IMR-90 (cell line): ENCODE measurements at regions not wholly inside any gene's neighbourhood (a gene's known extent, or its start where the extent isn't known, plus 50 kb on each side); places are given as distances from the start of the nearest gene placed in this dataset.

Experiments
- ATAC-seq: fragments of 200-7000 bp; cut with Tn5 transposase; 2 replicates; pipeline ENCODE4 v1.9.1; 2020; ENCODE audit warnings: low read depth, mild to moderate bottlenecking, moderate library complexity
- BruUV-seq: library from RNA; stranded (reverse); fragments of 400-500 nt; replicated peaks from 2 replicates; lab custom pipeline; 2021; lab: Mats Ljungman, UMichigan
- CTCF ChIA-PET: fragments of 300-600 bp; formaldehyde crosslinking; extraction: SDS; loops from one replicate; lab custom pipeline; 2021; ENCODE audit warnings: antibody characterized with exemption; lab: Yijun Ruan, JAX
- POLR2A ChIA-PET: fragments of 300-600 bp; sonication (Branson Sonifier 250); formaldehyde crosslinking; loops from one replicate; lab custom pipeline; 2022; ENCODE audit warnings: antibody characterized with exemption; ENCODE audit not compliant: unreplicated experiment; lab: Charles Lee
- DNase-seq: peaks from one replicate; pipeline ENCODE4 v3.0.0; 2013
- H2AFZ ChIP-seq: replicated peaks from 2 replicates; pipeline ENCODE3; 2013; ENCODE audit warnings: low read length, mild to moderate bottlenecking; ENCODE audit not compliant: poor library complexity
- H2AK5ac ChIP-seq: 2 replicates; pipeline ENCODE4 v1.6.1; 2013; ENCODE audit warnings: low read depth, low read length, inconsistent platforms
- H2AK9ac ChIP-seq: replicated peaks from 2 replicates; pipeline ENCODE3; 2013; ENCODE audit warnings: mild to moderate bottlenecking, low read depth, low read length, moderate library complexity; ENCODE audit not compliant: poor library complexity
- H2BK120ac ChIP-seq: 2 replicates; pipeline ENCODE4 v1.6.1; 2013; ENCODE audit warnings: low read depth, low read length, inconsistent platforms
- H2BK15ac ChIP-seq: 3 replicates; pipeline ENCODE4 v1.6.1; 2013; ENCODE audit warnings: low read depth, low read length, inconsistent platforms
- H2BK20ac ChIP-seq: 2 replicates; pipeline ENCODE4 v1.6.1; 2013; ENCODE audit warnings: low read depth, mild to moderate bottlenecking, inconsistent platforms, low read length, moderate library complexity
- H2BK5ac ChIP-seq: 2 replicates; pipeline ENCODE4 v1.6.1; 2013; ENCODE audit warnings: mild to moderate bottlenecking, low read depth, low read length, inconsistent platforms; ENCODE audit not compliant: poor library complexity, severe bottlenecking
- H3K14ac ChIP-seq: replicated peaks from 2 replicates; pipeline ENCODE4 v1.6.1; 2013; ENCODE audit warnings: low read depth, low read length, inconsistent platforms
- H3K18ac ChIP-seq: 2 replicates; pipeline ENCODE4 v1.6.1; 2013; ENCODE audit warnings: low read depth, low read length, control low read depth
- H3K23ac ChIP-seq: 2 replicates; pipeline ENCODE4 v1.6.1; 2013; ENCODE audit warnings: low read depth, low read length, inconsistent platforms
- H3K27ac ChIP-seq: 2 replicates; pipeline ENCODE4 v1.5.1; 2013; ENCODE audit warnings: mild to moderate bottlenecking, control low read depth, low read length; ENCODE audit not compliant: insufficient read depth
- H3K27me3 ChIP-seq: 2 replicates; pipeline ENCODE4 v1.6.1; 2013; ENCODE audit warnings: low read length; ENCODE audit not compliant: control insufficient read depth, insufficient read depth
- H3K36me3 ChIP-seq: 2 replicates; pipeline ENCODE4 v1.6.1; 2013; ENCODE audit warnings: low read length, mixed read lengths; ENCODE audit not compliant: control insufficient read depth, insufficient read depth
- H3K4ac ChIP-seq: 2 replicates; pipeline ENCODE4 v1.6.1; 2013; ENCODE audit warnings: low read depth, low read length, inconsistent platforms
- H3K4me1 ChIP-seq: 2 replicates; pipeline ENCODE4 v1.6.1; 2013; ENCODE audit warnings: low read length, mixed read lengths; ENCODE audit not compliant: control insufficient read depth, insufficient read depth
- H3K4me2 ChIP-seq: 2 replicates; pipeline ENCODE4 v1.6.1; 2013; ENCODE audit warnings: low read depth, mild to moderate bottlenecking, control low read depth, low read length, moderate library complexity
- H3K4me3 ChIP-seq: 2 replicates; pipeline ENCODE4 v1.5.1; 2013; ENCODE audit warnings: low read depth, mild to moderate bottlenecking, control low read depth, low read length, moderate library complexity; ENCODE audit not compliant: insufficient read depth
- H3K56ac ChIP-seq: 2 replicates; pipeline ENCODE4 v1.6.1; 2013; ENCODE audit warnings: low read length, inconsistent platforms; ENCODE audit not compliant: insufficient read depth; ENCODE audit errors: extremely low read depth
- H3K79me1 ChIP-seq, 2 experiments: 2 replicates each; pipeline ENCODE4 v1.6.1; 2013; ENCODE audit warnings: low read length in 2 of 2, inconsistent platforms in 1 of 2, low read depth in 1 of 2
- H3K9ac ChIP-seq: 2 replicates; pipeline ENCODE4 v1.6.1; 2013; ENCODE audit warnings: low read depth, low read length, control low read depth
- H3K9me1 ChIP-seq: 2 replicates; pipeline ENCODE4 v1.6.1; 2013; ENCODE audit warnings: low read length, inconsistent platforms; ENCODE audit not compliant: insufficient read depth
- H3K9me3 ChIP-seq: 2 replicates; pipeline ENCODE4 v1.6.1; 2013; ENCODE audit warnings: low read length; ENCODE audit not compliant: control insufficient read depth, insufficient read depth
- H4K20me1 ChIP-seq: 2 replicates; pipeline ENCODE4 v1.6.1; 2013; ENCODE audit warnings: low read length, inconsistent platforms; ENCODE audit not compliant: insufficient read depth
- H4K5ac ChIP-seq: 2 replicates; pipeline ENCODE4 v1.6.1; 2013; ENCODE audit warnings: mild to moderate bottlenecking, low read depth, low read length, control low read depth
- H4K8ac ChIP-seq, 2 experiments: 2 replicates each; pipeline ENCODE4 v1.6.1; 2013; ENCODE audit warnings: low read depth in 2 of 2, low read length in 2 of 2, control low read depth in 1 of 2, inconsistent platforms in 1 of 2
- H4K91ac ChIP-seq: 2 replicates; pipeline ENCODE4 v1.6.1; 2013; ENCODE audit warnings: low read depth, low read length, inconsistent platforms; ENCODE audit not compliant: insufficient read depth
- BHLHE40 ChIP-seq: fragments of 150-350 bp; IDR thresholded peaks from 2 replicates; pipeline ENCODE4 v1.6.1; 2016; ENCODE audit warnings: mild to moderate bottlenecking, low read depth, low read length
- CEBPB ChIP-seq: IDR thresholded peaks from 2 replicates; pipeline ENCODE4 v1.6.1; 2012; ENCODE audit warnings: low read depth, low read length, improper control_type of control experiment
- CHD1 ChIP-seq: IDR thresholded peaks from 2 replicates; pipeline ENCODE4 v1.6.1; 2012; ENCODE audit warnings: low read depth, low read length, improper control_type of control experiment
- FOS ChIP-seq: fragments of 150-350 bp; IDR thresholded peaks from 2 replicates; pipeline ENCODE4 v1.6.1; 2016; ENCODE audit warnings: low read depth, low read length
- MAFK ChIP-seq: IDR thresholded peaks from 2 replicates; pipeline ENCODE4 v1.6.1; 2012; ENCODE audit warnings: low read depth, low read length, improper control_type of control experiment
- MAZ ChIP-seq: IDR thresholded peaks from 2 replicates; pipeline ENCODE4 v1.6.1; 2012; ENCODE audit warnings: low read depth, mild to moderate bottlenecking, low read length, improper control_type of control experiment, moderate library complexity, borderline replicate concordance
- MXI1 ChIP-seq: IDR thresholded peaks from 2 replicates; pipeline ENCODE4 v1.6.1; 2012; ENCODE audit warnings: low read depth, mild to moderate bottlenecking, low read length, moderate library complexity, borderline replicate concordance
- NFE2L2 ChIP-seq: fragments of 150-350 bp; IDR thresholded peaks from 2 replicates; pipeline ENCODE4 v1.6.1; 2016; ENCODE audit warnings: low read depth, mild to moderate bottlenecking, low read length
- POLR2A ChIP-seq: IDR thresholded peaks from 2 replicates; pipeline ENCODE4 v1.6.1; 2012; ENCODE audit warnings: mild to moderate bottlenecking, low read depth, low read length
- RAD21 ChIP-seq: IDR thresholded peaks from 2 replicates; pipeline ENCODE4 v1.6.1; 2012; ENCODE audit warnings: low read length, improper control_type of control experiment
- RCOR1 ChIP-seq: IDR thresholded peaks from 2 replicates; pipeline ENCODE4 v1.6.1; 2012; ENCODE audit warnings: mild to moderate bottlenecking, low read length, improper control_type of control experiment; ENCODE audit not compliant: insufficient replicate concordance
- RFX5 ChIP-seq: IDR thresholded peaks from 2 replicates; pipeline ENCODE4 v1.8.0; 2012; ENCODE audit warnings: low read depth, mild to moderate bottlenecking, low read length, moderate library complexity
- SMC3 ChIP-seq: fragments of 150-350 bp; IDR thresholded peaks from 2 replicates; pipeline ENCODE4 v1.6.1; 2016; ENCODE audit warnings: low read depth, mild to moderate bottlenecking, antibody characterized with exemption, low read length, moderate library complexity
- WGBS, 2 experiments: methylation state at CpG; one replicate each; pipeline versions ENCODE4 v1.1.5 to v1.1.7; 2013; ENCODE audit warnings: missing lambda C conversion rate in 2 of 2; ENCODE audit not compliant: insufficient read length in 1 of 2; ENCODE audit errors: extremely low coverage in 2 of 2; 5-methylcytosine and 5-hydroxymethylcytosine counted together
- dilution Hi-C: fragments of 300-500 bp; cut with HindIII; formaldehyde crosslinking; loops from one replicate; pipeline ENCODE4 v1.14.3; 2018; ENCODE audit warnings: low sequenced_read_pairs; ENCODE audit not compliant: unreplicated experiment
- in situ Hi-C: fragments of 300-500 bp; cut with MboI; formaldehyde crosslinking; loops from 3 replicates; pipeline ENCODE4 v1.14.3; 2019; ENCODE audit warnings: low sequenced_read_pairs, inconsistent platforms, mixed read lengths
- intact Hi-C: fragments of 100-400 bp; cut with micrococcal nuclease; formaldehyde crosslinking; loops from 2 replicates; pipeline ENCODE4 v1.10.0; 2022
- TF ChIP-seq, protein P1 (sequence below): conservative IDR thresholded peaks from 2 replicates; pipeline ENCODE4 v1.5.1; 2012; ENCODE audit warnings: mild to moderate bottlenecking, low read depth, low read length, improper control_type of control experiment
- TF ChIP-seq, protein P2 (sequence below): fragments of 150-350 bp; IDR thresholded peaks from 2 replicates; pipeline ENCODE4 v1.6.1; 2017; ENCODE audit warnings: mild to moderate bottlenecking, antibody characterized with exemption, low read length, low read depth
- TF ChIP-seq, protein P3 (sequence below): fragments of 150-350 bp; IDR thresholded peaks from 2 replicates; pipeline ENCODE4 v1.6.1; 2016; ENCODE audit warnings: low read depth, mild to moderate bottlenecking, low read length, moderate library complexity, borderline replicate concordance

DNA sequence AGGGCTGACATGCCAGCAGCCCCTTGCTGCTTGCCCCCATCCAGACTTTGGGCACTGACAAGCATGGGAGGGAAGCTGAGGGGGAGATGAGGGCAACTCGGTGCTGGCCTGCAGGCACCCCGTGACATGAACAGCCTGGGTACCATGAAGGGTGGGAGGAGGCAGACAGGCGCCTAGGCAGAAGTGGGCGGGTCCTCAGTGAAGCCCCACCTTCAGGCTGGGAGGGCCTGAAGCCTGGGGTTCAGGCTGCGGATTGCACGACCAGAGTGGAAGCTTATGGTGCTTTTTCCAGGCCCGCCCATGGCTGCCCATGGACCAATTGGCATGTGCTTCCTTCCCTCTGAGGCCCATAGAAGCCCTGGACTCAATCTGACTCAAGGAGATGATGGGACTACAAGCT is 354.1 kb downstream of the GRIA2 start:
- 100% methylated on average over 2 of the region's 7 CpGs; no CpG with 5 or more reads in 1 of the 2 experiments for WGBS, 2 experiments
- no peak overlapping the region for H3K18ac ChIP-seq
- no peaks in the 10 kb centered on the region for H3K79me1 ChIP-seq
- no peak overlapping the region for H3K4me3 ChIP-seq
- no peak overlapping the region for H3K14ac ChIP-seq
- H4K20me1 ChIP-seq: no peaks in the 10 kb centered on the region
- H2BK15ac ChIP-seq: no peak overlapping the region
- H2BK20ac ChIP-seq: no peak overlapping the region
- ATAC-seq (no peak), DNase-seq (no peak)
- H2BK120ac ChIP-seq: no peak overlapping the region
- H4K91ac ChIP-seq: no peak overlapping the region
- H3K4ac ChIP-seq: no peak overlapping the region
- no peaks in the 10 kb centered on the region; the same call in 1 of the 2 replicates for H3K9me3 ChIP-seq
- no peaks in the 10 kb centered on the region for H3K27me3 ChIP-seq
- H4K5ac ChIP-seq: no peak overlapping the region
- H3K9me1 ChIP-seq: no peaks in the 10 kb centered on the region
- TF ChIP-seq SMC3: no peak
- no peak for TF ChIP-seq RAD21
- TF ChIP-seq CHD1: no peak
- TF ChIP-seq, protein P1, sequence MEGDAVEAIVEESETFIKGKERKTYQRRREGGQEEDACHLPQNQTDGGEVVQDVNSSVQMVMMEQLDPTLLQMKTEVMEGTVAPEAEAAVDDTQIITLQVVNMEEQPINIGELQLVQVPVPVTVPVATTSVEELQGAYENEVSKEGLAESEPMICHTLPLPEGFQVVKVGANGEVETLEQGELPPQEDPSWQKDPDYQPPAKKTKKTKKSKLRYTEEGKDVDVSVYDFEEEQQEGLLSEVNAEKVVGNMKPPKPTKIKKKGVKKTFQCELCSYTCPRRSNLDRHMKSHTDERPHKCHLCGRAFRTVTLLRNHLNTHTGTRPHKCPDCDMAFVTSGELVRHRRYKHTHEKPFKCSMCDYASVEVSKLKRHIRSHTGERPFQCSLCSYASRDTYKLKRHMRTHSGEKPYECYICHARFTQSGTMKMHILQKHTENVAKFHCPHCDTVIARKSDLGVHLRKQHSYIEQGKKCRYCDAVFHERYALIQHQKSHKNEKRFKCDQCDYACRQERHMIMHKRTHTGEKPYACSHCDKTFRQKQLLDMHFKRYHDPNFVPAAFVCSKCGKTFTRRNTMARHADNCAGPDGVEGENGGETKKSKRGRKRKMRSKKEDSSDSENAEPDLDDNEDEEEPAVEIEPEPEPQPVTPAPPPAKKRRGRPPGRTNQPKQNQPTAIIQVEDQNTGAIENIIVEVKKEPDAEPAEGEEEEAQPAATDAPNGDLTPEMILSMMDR: no peak
- no peak for TF ChIP-seq MXI1
- no peak for TF ChIP-seq MAZ
- TF ChIP-seq, protein P2, sequence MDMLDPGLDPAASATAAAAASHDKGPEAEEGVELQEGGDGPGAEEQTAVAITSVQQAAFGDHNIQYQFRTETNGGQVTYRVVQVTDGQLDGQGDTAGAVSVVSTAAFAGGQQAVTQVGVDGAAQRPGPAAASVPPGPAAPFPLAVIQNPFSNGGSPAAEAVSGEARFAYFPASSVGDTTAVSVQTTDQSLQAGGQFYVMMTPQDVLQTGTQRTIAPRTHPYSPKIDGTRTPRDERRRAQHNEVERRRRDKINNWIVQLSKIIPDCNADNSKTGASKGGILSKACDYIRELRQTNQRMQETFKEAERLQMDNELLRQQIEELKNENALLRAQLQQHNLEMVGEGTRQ: no peak
- no peak for TF ChIP-seq MAFK
- TF ChIP-seq CEBPB: no peak
- TF ChIP-seq NFE2L2: no peak
- no peak for TF ChIP-seq FOS
- TF ChIP-seq, protein P3, sequence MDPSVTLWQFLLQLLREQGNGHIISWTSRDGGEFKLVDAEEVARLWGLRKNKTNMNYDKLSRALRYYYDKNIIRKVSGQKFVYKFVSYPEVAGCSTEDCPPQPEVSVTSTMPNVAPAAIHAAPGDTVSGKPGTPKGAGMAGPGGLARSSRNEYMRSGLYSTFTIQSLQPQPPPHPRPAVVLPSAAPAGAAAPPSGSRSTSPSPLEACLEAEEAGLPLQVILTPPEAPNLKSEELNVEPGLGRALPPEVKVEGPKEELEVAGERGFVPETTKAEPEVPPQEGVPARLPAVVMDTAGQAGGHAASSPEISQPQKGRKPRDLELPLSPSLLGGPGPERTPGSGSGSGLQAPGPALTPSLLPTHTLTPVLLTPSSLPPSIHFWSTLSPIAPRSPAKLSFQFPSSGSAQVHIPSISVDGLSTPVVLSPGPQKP: no peak
- no peak for TF ChIP-seq RCOR1
- TF ChIP-seq BHLHE40: no peak
- TF ChIP-seq RFX5: no peak
- no peak for TF ChIP-seq POLR2A
- dilution Hi-C loops: no loop called here
- no TSS peak for BruUV-seq
- H3K4me2 ChIP-seq: no peak overlapping the region
- no peaks in the 10 kb centered on the region for H3K4me1 ChIP-seq
- in situ Hi-C loops: no loop called here
- H2AK9ac ChIP-seq: no peak overlapping the region
- no peak overlapping the region for H3K56ac ChIP-seq
- H2AK5ac ChIP-seq: no peak overlapping the region
- H3K9ac ChIP-seq: no peak overlapping the region
- CTCF ChIA-PET: no interaction called here
- H2AFZ ChIP-seq: no peak overlapping the region
- no peak overlapping the region for H3K23ac ChIP-seq
- intact Hi-C loops: no loop called here
- H3K27ac ChIP-seq: no peak overlapping the region
- no peak overlapping the region for H2BK5ac ChIP-seq
- no peak overlapping the region for H4K8ac ChIP-seq
- POLR2A ChIA-PET: no interaction called here
- H3K36me3 ChIP-seq: no peaks in the 10 kb centered on the region
